Stimulated activated memory B cell treated with anti-CD40 and anti-IgM and Interleukin-4, amounts not matched to agents 10 μg/mL and 1 μg/mL and 100 μg/mL, for 72 hours (primary cell): ENCODE measurements at regions not wholly inside any gene's neighbourhood (a gene's known extent, or its start where the extent isn't known, plus 50 kb on each side); places are given as distances from the start of the nearest gene placed in this dataset.

ENCODE experiments used
- ATAC-seq: fragments of 150-1000 bp; cut with Tn5 transposase; 2 replicates; pipeline ENCODE4 v1.10.0; 2021
- H3K27ac Mint-ChIP-seq: one replicate; pipeline ENCODE4 v1.8.0; 2022; ENCODE audit warnings: mild to moderate bottlenecking, mixed read lengths
- H3K27me3 Mint-ChIP-seq: one replicate; pipeline ENCODE4 v1.8.0; 2022; ENCODE audit warnings: mixed read lengths
- H3K36me3 Mint-ChIP-seq: one replicate; pipeline ENCODE4 v1.8.0; 2022; ENCODE audit warnings: mixed read lengths
- H3K4me1 Mint-ChIP-seq: one replicate; pipeline ENCODE4 v1.8.0; 2022; ENCODE audit warnings: mixed read lengths
- H3K4me3 Mint-ChIP-seq: one replicate; pipeline ENCODE4 v1.8.0; 2022; ENCODE audit warnings: mild to moderate bottlenecking, moderate library complexity, mixed read lengths
- H3K9me3 Mint-ChIP-seq: one replicate; pipeline ENCODE4 v1.8.0; 2022; ENCODE audit warnings: mixed read lengths

DNA sequence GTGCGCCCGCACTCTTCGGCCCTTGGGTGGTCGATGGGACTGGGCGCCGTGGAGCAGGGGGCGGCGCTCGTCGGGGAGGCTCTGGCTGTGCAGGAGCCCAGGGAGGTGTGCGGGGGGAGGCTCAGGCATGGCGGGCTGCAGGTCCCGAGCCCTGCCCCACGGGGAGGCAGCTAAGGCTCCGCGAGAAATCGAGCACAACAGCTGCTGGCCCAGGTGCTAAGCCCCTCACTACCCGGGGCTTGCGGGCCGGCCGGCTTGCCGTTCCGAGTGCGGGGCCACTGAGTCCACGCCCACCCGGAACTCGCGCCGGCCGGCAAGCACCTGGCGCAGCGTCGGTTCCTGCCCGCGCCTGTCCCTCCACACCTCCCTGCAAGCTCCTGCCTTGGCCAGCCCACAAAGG lies 462.3 kb upstream of the JARID2 start:
- Mint-ChIP-seq H3K4me1 (peaks cover 26% of the 10 kb centered on the region), H3K9me3 (no peaks in the 10 kb centered on the region), H3K36me3 (no peaks in the 10 kb centered on the region), H3K4me3 (no peak overlapping the region), H3K27me3 (no peaks in the 10 kb centered on the region), H3K27ac (no peak overlapping the region)
- no peak for ATAC-seq

DNA sequence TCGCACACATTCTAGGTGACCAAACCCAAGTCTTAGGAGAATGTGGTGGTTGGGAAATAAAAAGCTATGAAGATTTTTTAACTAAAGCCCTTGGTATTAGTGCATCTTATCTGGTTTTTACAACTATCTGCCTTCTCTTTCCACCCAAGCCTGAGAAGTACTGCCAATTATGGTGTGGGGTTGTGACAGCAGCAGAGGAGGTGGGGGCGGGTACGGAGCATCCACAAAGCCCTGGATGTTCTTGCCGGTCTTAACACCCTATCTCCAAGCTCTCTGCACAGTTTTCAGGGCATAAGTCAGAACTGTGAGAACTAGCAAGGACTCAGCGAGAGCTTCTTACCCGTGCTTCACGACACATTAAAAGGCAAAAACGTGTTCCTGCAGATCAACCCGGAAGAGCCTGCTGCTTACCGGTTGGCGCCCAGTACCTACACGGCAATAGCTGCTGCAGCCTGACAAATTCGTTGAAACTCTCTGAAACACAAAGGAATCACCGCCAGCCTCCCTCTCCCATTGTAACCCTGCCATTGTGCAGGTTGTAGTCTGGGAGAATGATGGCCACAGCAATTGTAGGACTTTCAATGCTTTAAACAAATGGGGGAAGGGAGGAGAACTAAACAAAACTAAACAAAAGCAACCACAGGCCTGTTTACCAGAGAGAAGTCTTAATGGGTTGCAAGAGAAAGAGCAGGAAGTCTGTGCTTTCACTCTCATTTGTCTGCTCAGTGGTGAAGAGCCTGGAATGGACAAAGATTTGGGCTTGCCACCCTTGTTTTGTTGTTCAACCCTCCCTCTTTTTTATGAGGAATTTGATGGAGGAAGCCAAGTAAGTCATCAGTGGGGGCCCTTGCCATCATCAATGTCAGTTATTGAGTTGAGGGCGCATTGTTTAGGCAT lies 461.0 kb upstream of the JARID2 start:
- H3K27me3 Mint-ChIP-seq, result no peaks in the 10 kb centered on the region
- H3K4me3 Mint-ChIP-seq, result no peak overlapping the region
- peaks cover 26% of the 10 kb centered on the region for H3K4me1 Mint-ChIP-seq
- no peak overlapping the region for H3K27ac Mint-ChIP-seq
- H3K36me3 Mint-ChIP-seq, result no peaks in the 10 kb centered on the region
- no peak for ATAC-seq
- H3K9me3 Mint-ChIP-seq, result no peaks in the 10 kb centered on the region

DNA sequence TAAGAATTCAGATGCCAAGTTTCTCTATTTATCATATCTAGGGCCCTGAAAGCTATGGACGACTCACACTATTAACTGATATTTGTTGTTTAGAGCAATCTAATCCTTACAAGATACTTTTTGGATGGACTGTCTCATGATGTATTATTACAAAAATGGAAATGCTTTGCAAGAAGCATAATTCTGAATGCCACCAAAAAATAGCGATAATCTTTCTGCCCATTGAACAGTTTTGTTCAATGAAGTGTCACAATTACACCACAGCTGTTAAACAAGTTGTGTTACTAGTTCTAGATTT lies 460.4 kb upstream of the JARID2 start:
- no peak overlapping the region for H3K4me3 Mint-ChIP-seq
- H3K27me3 Mint-ChIP-seq, result no peaks in the 10 kb centered on the region
- H3K36me3 Mint-ChIP-seq, result no peaks in the 10 kb centered on the region
- ATAC-seq, result no peak
- H3K9me3 Mint-ChIP-seq, result no peaks in the 10 kb centered on the region
- no peak overlapping the region for H3K27ac Mint-ChIP-seq
- peaks cover 26% of the 10 kb centered on the region for H3K4me1 Mint-ChIP-seq

DNA sequence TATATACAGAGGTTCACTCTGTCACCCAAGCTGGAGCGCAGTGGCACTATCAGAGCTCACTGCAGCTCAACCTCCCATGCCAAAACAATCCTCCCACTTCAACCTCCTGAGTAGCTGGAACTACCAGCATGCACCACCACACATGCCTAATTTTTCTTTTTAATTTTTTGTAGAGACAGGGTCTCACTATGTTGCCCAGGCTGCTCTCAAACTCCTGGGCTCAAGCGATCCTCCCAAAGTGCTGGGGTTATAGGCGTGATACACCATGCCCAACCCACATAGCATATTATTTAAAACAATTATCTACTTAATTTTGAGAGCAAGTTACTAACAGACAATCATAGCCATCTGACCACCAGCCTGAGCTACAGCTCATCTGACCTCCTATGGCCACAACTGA lies 459.9 kb upstream of the JARID2 start:
- no peaks in the 10 kb centered on the region for H3K27me3 Mint-ChIP-seq
- no peak overlapping the region for H3K27ac Mint-ChIP-seq
- no peak overlapping the region for H3K4me3 Mint-ChIP-seq
- no peaks in the 10 kb centered on the region for H3K36me3 Mint-ChIP-seq
- no peaks in the 10 kb centered on the region for H3K9me3 Mint-ChIP-seq
- peaks cover 26% of the 10 kb centered on the region for H3K4me1 Mint-ChIP-seq
- ATAC-seq, result no peak

DNA sequence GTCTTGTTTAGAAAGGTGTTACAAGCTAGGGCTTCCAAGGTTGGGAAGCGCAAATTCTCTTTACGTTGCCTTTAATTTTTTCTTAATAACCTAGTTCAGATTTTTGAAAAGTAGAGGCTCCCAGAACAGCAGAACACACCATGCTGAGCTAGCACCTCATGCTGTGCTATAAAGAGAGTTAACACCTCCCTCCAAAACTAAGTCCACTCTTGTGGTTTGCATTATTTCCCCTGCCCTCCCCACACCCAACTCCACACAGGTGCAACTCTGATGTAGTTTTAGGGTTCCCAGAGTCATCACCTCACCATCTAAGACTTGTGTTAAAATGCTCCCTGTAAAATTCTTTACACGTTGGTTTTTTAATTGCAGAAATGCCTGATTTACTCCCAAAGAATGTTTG lies 459.4 kb upstream of the JARID2 start:
- Mint-ChIP-seq H3K27me3 (no peaks in the 10 kb centered on the region), H3K9me3 (no peaks in the 10 kb centered on the region), H3K36me3 (no peaks in the 10 kb centered on the region), H3K4me1 (peaks cover 26% of the 10 kb centered on the region), H3K4me3 (no peak overlapping the region), H3K27ac (no peak overlapping the region)
- ATAC-seq, result no peak

DNA sequence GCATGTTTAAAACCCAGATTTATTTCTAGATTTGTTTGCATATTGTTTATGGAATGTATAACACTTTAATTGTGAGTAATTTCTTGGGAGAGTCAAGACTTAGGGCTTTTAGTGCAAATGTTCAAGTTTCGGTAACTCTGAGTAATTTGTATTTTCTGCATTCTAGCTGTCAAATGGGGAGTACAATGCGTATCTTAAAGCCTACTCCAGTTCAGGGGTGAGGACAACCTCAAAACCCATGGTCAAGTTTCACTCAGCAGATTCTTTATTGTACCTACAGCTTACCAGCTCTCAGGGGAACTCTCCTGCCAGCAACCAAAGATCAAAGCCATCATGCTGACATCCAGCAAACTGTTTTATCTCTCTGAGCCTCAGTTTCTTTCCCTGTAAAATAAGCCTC lies 458.6 kb upstream of the JARID2 start:
- Mint-ChIP-seq H3K27me3 (no peaks in the 10 kb centered on the region), H3K4me1 (peaks cover 26% of the 10 kb centered on the region), H3K36me3 (no peaks in the 10 kb centered on the region), H3K9me3 (no peaks in the 10 kb centered on the region), H3K27ac (no peak overlapping the region), H3K4me3 (no peak overlapping the region)
- no peak for ATAC-seq

DNA sequence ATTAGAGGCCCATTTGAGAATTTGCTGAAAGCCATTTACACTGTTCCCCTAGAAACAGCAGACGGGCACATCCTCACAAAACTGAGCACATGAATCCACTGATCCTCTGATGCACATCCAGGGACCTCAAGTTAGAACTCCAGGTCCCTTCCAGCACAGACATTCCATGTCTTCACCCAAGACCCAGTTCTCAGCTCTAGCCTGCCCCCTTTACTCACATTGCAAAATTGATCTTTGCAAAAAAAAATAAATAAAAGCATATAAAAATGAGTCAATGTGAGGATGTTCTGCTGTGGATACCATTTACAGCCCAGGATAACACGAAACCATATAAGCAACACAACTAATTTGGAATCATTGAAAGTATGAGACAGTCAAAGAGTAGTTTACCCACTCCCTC lies 458.2 kb upstream of the JARID2 start:
- Mint-ChIP-seq H3K4me3 (no peak overlapping the region), H3K4me1 (peaks cover 26% of the 10 kb centered on the region), H3K36me3 (no peaks in the 10 kb centered on the region), H3K9me3 (no peaks in the 10 kb centered on the region), H3K27me3 (no peaks in the 10 kb centered on the region), H3K27ac (no peak overlapping the region)
- ATAC-seq, result no peak

DNA sequence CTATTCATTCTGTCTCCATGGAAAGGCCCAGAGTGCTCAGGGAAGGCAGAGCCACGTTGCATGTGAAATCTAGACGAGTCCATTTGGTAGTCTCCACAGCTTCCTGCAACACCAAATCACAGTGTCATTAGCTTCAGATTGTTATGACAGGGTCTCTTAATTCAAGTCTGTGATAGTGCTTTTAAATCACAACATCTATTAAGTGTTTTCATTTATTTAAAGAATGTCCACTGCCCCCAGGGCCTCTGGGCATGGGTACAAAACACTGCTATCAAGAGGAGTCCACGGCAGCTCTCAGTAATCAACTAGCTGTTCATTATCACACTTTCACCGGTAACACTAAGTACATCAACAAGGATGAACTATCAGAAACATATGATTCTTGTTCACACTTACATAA lies 455.9 kb upstream of the JARID2 start:
- Mint-ChIP-seq H3K36me3 (no peaks in the 10 kb centered on the region), H3K27ac (peak overlapping the region; percentile 15), H3K27me3 (no peaks in the 10 kb centered on the region), H3K9me3 (no peaks in the 10 kb centered on the region), H3K4me1 (peaks cover 22% of the 10 kb centered on the region), H3K4me3 (no peak overlapping the region)
- no peak for ATAC-seq

DNA sequence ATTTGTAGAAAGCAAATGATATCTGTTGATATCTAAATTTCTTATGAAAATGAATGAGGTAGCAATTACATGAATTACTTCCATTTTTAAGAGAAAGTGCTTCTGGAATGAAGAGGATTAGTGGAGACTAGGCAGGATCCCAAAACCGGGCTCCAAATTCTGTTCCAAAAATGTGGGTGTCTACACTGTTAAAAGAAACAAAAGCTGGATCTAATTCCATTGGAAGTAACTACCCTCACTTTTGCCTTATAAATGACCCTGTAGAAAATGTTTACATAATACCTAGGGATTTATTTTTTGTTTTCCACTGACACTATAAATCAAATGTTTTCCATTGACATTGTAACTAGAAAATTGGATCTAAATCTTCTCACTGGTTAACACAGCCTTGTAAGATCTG lies 454.9 kb upstream of the JARID2 start:
- Mint-ChIP-seq H3K36me3 (no peaks in the 10 kb centered on the region), H3K4me1 (peaks cover 19% of the 10 kb centered on the region), H3K4me3 (no peak overlapping the region), H3K27ac (no peak overlapping the region), H3K27me3 (no peaks in the 10 kb centered on the region), H3K9me3 (no peaks in the 10 kb centered on the region)
- ATAC-seq, result no peak

DNA sequence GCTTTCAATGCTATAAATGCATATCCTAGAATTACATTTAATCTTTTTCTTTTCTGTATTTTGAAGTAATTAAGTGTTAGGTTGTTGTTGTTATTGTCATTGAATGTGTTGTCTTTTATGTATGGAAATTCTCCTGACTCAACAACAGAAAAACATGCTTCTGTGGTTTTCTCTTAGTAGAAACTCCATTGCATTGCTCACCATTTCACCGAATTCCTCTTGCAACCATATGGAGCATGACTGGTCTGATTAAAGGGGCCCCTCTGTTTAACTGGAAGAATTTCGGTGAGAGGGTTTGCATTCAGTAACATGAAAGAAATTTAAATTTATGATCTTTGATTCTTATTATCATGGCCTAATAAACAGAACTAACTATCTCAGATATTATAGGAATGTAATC lies 454.3 kb upstream of the JARID2 start:
- H3K27ac Mint-ChIP-seq, result no peak overlapping the region
- ATAC-seq, result no peak
- H3K27me3 Mint-ChIP-seq, result no peaks in the 10 kb centered on the region
- no peak overlapping the region for H3K4me3 Mint-ChIP-seq
- no peaks in the 10 kb centered on the region for H3K9me3 Mint-ChIP-seq
- H3K36me3 Mint-ChIP-seq, result no peaks in the 10 kb centered on the region
- peaks cover 13% of the 10 kb centered on the region for H3K4me1 Mint-ChIP-seq

DNA sequence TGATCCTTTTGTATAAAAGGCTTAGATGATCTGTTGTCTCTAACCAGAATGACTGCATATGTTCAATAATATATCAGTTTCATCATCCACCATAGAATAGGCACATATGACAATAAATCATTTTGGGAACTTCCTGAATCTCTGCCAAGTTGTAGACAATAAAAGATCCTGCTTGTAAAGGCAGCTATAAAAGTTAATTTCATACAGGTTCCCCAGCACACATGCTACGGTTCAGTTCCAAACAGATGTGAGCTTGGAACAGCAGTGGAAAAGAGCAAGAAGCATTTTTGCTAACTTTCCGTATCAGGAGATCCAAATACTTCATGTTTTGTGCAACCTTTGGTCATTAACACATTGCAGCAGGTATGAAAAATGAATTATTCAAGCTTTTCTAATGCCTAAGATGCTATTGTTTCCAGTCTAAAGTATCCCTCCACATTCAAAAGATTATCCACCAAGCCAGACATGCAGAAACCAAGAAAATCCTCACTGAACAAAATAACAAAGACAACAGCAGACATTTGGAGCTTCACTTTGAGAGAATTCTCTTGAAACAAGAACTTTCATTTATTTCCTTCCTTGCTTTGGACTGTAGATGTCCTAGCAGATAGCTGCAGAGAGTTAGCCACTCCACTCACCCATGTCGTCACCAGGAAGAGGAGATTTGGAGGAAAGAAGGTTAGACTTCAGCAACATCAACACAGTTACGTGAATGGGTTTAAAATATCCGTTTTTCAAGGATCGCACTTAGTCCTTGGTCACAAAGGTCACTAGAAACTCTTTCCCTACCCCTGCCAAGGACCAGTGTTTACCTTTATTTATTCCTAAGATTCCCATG lies 453.5 kb upstream of the JARID2 start:
- Mint-ChIP-seq H3K27me3 (no peaks in the 10 kb centered on the region), H3K4me1 (peaks cover 9% of the 10 kb centered on the region), H3K27ac (no peak overlapping the region), H3K4me3 (no peak overlapping the region), H3K9me3 (no peaks in the 10 kb centered on the region), H3K36me3 (no peaks in the 10 kb centered on the region)
- no peak for ATAC-seq

DNA sequence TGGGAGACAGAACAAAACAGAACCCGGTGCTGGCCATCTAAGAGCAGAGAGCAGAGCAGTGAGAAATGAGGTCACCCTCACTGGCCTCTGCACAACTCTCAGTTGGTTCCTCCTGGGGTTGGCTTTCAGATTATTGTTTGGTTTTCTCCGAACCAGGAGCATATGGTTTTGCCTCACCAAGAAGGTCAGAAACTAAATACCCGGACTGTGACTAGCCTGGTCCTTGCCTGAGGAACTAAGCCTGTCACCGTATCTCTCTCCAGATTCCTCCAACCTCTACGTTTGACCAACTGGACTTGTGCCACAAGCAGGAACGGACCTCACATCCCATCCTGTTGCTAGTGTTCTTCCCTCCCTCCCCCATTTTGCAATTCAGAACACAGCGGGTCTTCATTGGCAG lies 450.4 kb upstream of the JARID2 start:
- peaks cover 3% of the 10 kb centered on the region for H3K9me3 Mint-ChIP-seq
- peaks cover 6% of the 10 kb centered on the region for H3K4me1 Mint-ChIP-seq
- peak overlapping the region; percentile 49 for H3K27ac Mint-ChIP-seq
- no peaks in the 10 kb centered on the region for H3K36me3 Mint-ChIP-seq
- no peaks in the 10 kb centered on the region for H3K27me3 Mint-ChIP-seq
- ATAC-seq, result no peak
- H3K4me3 Mint-ChIP-seq, result no peak overlapping the region

DNA sequence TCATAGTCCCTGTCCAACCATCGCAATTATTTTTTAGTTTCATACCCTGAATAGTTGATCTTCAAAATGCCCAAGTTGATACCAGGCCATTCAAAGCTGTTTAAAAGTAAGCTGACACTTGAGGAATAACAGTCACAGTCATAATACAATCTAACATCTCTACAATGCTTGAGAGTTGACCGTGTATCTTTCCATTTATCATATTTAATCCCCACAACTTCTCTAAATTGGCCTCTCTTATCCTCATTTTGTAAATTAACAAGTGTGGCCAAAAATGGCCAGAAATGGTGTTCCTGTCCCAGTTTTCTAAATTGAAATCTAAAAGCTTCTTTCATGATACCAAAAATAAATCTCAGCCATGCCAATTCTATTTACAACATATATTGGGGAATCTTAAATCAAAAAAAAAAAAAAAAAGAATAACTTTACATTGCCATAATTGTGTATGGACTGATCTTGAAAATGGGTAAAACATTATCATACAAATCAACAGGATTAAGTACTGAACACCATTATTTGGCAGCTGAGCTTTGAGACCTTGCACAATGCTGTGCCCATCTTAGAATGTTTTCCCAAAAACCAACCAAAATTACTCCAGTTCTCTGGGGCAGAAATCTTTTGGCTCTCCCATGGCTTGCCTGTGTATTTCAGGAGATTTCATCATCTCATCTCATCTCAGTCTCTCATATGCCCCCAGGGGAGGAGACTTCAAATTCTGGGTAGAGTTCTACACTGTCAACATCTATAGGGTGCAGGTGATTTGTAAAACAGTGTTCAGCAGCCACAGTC lies 448.7 kb upstream of the JARID2 start:
- Mint-ChIP-seq H3K4me1 (peaks cover 6% of the 10 kb centered on the region), H3K27ac (peak overlapping the region; percentile 62)

DNA sequence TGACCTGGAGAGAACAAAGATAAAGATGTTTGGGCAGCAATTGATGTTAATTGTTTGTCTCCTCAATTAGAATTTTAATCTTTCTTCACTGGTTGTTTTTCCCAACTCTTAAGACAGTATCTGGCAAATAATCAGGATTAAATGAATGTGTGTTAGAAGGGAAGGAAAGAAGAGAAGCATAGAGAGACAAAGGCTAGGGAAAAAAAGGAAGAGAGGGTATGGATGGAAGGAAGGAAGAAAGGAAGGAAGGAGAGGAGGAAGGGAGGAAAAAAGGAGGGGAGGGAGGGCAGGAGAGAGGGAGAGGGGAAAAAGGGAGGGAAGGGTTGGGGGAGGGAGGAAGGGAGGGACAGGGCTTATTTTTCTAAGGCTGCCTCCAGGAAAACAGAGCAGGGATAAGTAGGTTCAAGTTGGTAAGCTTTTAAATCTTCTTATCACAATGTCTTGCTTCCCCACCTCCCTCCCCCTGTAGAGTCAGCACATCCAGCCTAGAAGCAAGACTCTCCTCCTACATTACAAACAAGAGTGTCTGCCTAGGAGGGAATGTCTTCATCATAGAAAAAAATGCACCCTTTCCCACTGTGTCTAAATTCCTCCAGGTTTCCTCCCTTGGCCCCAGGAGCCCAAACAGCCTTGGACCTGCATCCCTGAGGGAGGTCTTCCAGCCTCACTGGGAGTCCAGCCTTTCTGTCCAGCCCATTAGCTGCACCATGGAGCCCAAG lies 447.8 kb upstream of the JARID2 start:
- no peaks in the 10 kb centered on the region for H3K36me3 Mint-ChIP-seq
- H3K4me1 Mint-ChIP-seq, result peaks cover 6% of the 10 kb centered on the region
- no peak for ATAC-seq
- no peak overlapping the region for H3K4me3 Mint-ChIP-seq
- peaks cover 3% of the 10 kb centered on the region for H3K9me3 Mint-ChIP-seq
- H3K27ac Mint-ChIP-seq, result peak overlapping the region; percentile 62
- no peaks in the 10 kb centered on the region for H3K27me3 Mint-ChIP-seq

More for the DNA sequence above, 448.7 kb upstream of the JARID2 start:
- ATAC-seq, result no peak
- peaks cover 3% of the 10 kb centered on the region for H3K9me3 Mint-ChIP-seq
- no peak overlapping the region for H3K4me3 Mint-ChIP-seq
- H3K27me3 Mint-ChIP-seq, result no peaks in the 10 kb centered on the region
- H3K36me3 Mint-ChIP-seq, result no peaks in the 10 kb centered on the region

DNA sequence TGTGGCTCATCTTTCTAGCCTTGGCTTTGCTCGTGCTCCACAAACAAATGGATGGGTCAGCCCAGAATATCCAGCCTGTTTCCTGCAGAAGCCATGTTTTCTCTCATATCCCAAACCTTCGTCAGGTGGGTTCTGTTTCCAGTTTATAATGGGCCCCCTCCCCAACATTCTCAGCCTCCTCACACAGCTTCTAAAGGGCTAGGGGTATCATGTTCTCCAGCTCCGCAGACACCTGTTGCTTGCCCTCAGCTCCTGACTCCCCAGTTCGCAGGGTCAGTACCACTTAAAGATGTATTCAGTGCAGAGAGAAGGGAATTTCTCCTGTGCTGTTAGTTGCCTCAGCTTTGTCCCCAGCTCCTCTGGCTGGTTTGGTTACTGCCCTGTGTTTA lies 447.3 kb upstream of the JARID2 start:
- peaks cover 6% of the 10 kb centered on the region for H3K4me1 Mint-ChIP-seq
- H3K27me3 Mint-ChIP-seq, result no peaks in the 10 kb centered on the region
- peak overlapping the region; percentile 32 for H3K27ac Mint-ChIP-seq
- no peak for ATAC-seq
- H3K36me3 Mint-ChIP-seq, result no peaks in the 10 kb centered on the region
- H3K9me3 Mint-ChIP-seq, result peaks cover 3% of the 10 kb centered on the region
- no peak overlapping the region for H3K4me3 Mint-ChIP-seq
